NB4 (cell line): ENCODE measurements at regions not wholly inside any gene's neighbourhood (a gene's known extent, or its start where the extent isn't known, plus 50 kb on each side); places are given as distances from the start of the nearest gene placed in this dataset.

Source experiments
- CTCF ChIP-seq: IDR thresholded peaks from one replicate; pipeline ENCODE4 v1.5.1; 2012; ENCODE audit warnings: low read depth, low read length
- MAX ChIP-seq: IDR thresholded peaks from 2 replicates; pipeline ENCODE4 v1.6.1; 2011; ENCODE audit warnings: low read depth, low read length
- MYC ChIP-seq: IDR thresholded peaks from 2 replicates; pipeline ENCODE4 v1.6.1; 2011; ENCODE audit warnings: low read depth, low read length
- POLR2A ChIP-seq: IDR thresholded peaks from 2 replicates; pipeline ENCODE4 v1.6.1; 2011; ENCODE audit warnings: mild to moderate bottlenecking; ENCODE audit not compliant: insufficient read length; ENCODE audit errors: extremely low read depth

GRCh38 chr6:159506048-159506447 is 187.0 kb downstream of the SOD2 start:
- TF ChIP-seq CTCF (no peak), POLR2A (no peak), MAX (no peak), MYC (no peak)
